ENCODE measurements at regions not wholly inside any gene's neighbourhood (a gene's known extent, or its start where the extent isn't known, plus 50 kb on each side); places are given as distances from the start of the nearest gene placed in this dataset.

DNA sequence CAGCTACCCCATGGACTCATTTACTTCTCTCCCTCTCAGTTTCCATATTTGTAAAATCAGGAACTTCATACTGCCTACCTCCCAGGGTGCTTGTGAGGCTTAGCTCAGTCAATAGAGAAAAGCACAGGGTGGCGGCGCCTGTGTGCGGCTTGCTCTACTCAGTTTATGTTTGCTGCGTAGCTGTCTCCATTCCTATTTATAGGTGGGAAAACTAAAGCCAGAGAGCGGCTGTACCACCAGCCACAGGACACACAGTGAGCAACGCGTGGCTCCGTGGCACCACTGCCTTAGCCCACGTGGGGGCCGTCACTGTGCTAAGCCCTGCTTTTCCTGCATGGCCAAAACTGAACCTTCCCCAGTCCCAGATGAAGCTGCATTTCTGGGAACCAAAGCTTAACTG, 292.4 kb downstream of the TEX29 start:
- TF ChIP-seq, protein P1, sequence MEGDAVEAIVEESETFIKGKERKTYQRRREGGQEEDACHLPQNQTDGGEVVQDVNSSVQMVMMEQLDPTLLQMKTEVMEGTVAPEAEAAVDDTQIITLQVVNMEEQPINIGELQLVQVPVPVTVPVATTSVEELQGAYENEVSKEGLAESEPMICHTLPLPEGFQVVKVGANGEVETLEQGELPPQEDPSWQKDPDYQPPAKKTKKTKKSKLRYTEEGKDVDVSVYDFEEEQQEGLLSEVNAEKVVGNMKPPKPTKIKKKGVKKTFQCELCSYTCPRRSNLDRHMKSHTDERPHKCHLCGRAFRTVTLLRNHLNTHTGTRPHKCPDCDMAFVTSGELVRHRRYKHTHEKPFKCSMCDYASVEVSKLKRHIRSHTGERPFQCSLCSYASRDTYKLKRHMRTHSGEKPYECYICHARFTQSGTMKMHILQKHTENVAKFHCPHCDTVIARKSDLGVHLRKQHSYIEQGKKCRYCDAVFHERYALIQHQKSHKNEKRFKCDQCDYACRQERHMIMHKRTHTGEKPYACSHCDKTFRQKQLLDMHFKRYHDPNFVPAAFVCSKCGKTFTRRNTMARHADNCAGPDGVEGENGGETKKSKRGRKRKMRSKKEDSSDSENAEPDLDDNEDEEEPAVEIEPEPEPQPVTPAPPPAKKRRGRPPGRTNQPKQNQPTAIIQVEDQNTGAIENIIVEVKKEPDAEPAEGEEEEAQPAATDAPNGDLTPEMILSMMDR (IDR thresholded peaks at IDR 0.05), result no peak
- TF ChIP-seq POLR2A (IDR thresholded peaks at IDR 0.05), result no peak
